SK-N-SH (cell line): ENCODE measurements at regions not wholly inside any gene's neighbourhood (a gene's known extent, or its start where the extent isn't known, plus 50 kb on each side); places are given as distances from the start of the nearest gene placed in this dataset.
A peak's percentile ranks its signal among the peaks of the same experiment; 100 is the strongest.

ENCODE experiments used
- CTCF ChIA-PET: fragments of 300-600, 350-600 bp; formaldehyde crosslinking; extraction: SDS; loops from one replicate; lab custom pipeline; 2021; lab: Yijun Ruan, JAX
- POLR2A ChIA-PET: fragments of 350-600 bp; sonication (Branson Sonifier 250); formaldehyde crosslinking; extraction: SDS; loops from one replicate; lab custom pipeline; 2020; ENCODE audit warnings: antibody characterized with exemption, inconsistent platforms; lab: Yijun Ruan, JAX
- DNase-seq: peaks from one replicate; pipeline ENCODE4 v3.0.0; 2012
- H2AFZ ChIP-seq: fragments of 200-600 bp; sonication (generic); 2 replicates; pipeline ENCODE4 v1.8.1; 2016; ENCODE audit warnings: antibody characterized with exemption, mild to moderate bottlenecking, low read depth
- H3F3A ChIP-seq: fragments of 200-600 bp; sonication (generic); replicated peaks from 2 replicates; pipeline ENCODE3; 2016; ENCODE audit warnings: antibody characterized with exemption, mild to moderate bottlenecking; ENCODE audit not compliant: insufficient read depth
- H3K27ac ChIP-seq, 2 experiments: fragments of 200-500 bp in 1 of 2; fragments of 200-600 bp in 1 of 2; sonication (Bioruptor generic) in 1 of 2; sonication (generic), shearing (Covaris generic) in 1 of 2; 2 replicates each; pipeline versions ENCODE4 v1.5.1 to v1.6.1; 2014 to 2016; ENCODE audit warnings: low read depth in 2 of 2, inconsistent platforms in 1 of 2, low read length in 1 of 2, mild to moderate bottlenecking in 1 of 2, mixed read lengths in 1 of 2
- H3K27me3 ChIP-seq: fragments of 200-600 bp; sonication (generic), shearing (Covaris generic); 2 replicates; pipeline ENCODE4 v1.6.1; 2016; ENCODE audit warnings: mixed run types; ENCODE audit not compliant: insufficient read depth
- H3K36me3 ChIP-seq, 2 experiments: fragments of 200-500 bp in 1 of 2; fragments of 200-600 bp in 1 of 2; sonication (Bioruptor generic) in 1 of 2; sonication (generic) in 1 of 2; replicated peaks in 1 of 2; 2 replicates each; pipeline versions ENCODE3 to v1.5.1; 2014 to 2016; ENCODE audit warnings: low read length in 1 of 2, mild to moderate bottlenecking in 1 of 2; ENCODE audit not compliant: insufficient read depth in 2 of 2, control insufficient read depth in 1 of 2
- H3K4me1 ChIP-seq, 2 experiments: fragments of 200-500 bp in 1 of 2; fragments of 200-600 bp in 1 of 2; sonication (Bioruptor generic) in 1 of 2; sonication (generic), shearing (Covaris generic) in 1 of 2; 2 replicates each; pipeline versions ENCODE4 v1.5.1 to v1.6.1; 2014 to 2016; ENCODE audit warnings: low read depth in 1 of 2, low read length in 1 of 2, mixed run types in 1 of 2; ENCODE audit not compliant: insufficient read depth in 2 of 2, control insufficient read depth in 1 of 2
- H3K4me2 ChIP-seq: fragments of 200-600 bp; sonication (generic), shearing (Covaris generic); 2 replicates; pipeline ENCODE4 v1.6.1; 2017; ENCODE audit warnings: mixed run types
- H3K4me3 ChIP-seq, 2 experiments: fragments of 200-500 bp in 1 of 2; fragments of 200-600 bp in 1 of 2; sonication (Bioruptor generic) in 1 of 2; sonication (generic), shearing (Covaris generic) in 1 of 2; 2 replicates each; pipeline versions ENCODE4 v1.5.1 to v1.8.1; 2014 to 2016; ENCODE audit warnings: low read depth in 2 of 2, inconsistent platforms in 1 of 2, low read length in 1 of 2, mild to moderate bottlenecking in 1 of 2, mixed read lengths in 1 of 2, moderate library complexity in 1 of 2
- H3K79me2 ChIP-seq: fragments of 200-600 bp; sonication (generic); 2 replicates; pipeline ENCODE4 v1.8.1; 2017; ENCODE audit warnings: mild to moderate bottlenecking; ENCODE audit not compliant: insufficient read depth
- H3K9ac ChIP-seq: fragments of 200-600 bp; sonication (generic); 2 replicates; pipeline ENCODE4 v1.6.1; 2017; ENCODE audit warnings: mixed run types
- H3K9me2 ChIP-seq: fragments of 200-600 bp; sonication (generic); 2 replicates; pipeline ENCODE4 v1.6.1; 2017; ENCODE audit warnings: mixed run types
- H3K9me3 ChIP-seq: fragments of 200-600 bp; sonication (generic); 2 replicates; pipeline ENCODE4 v1.6.1; 2017; ENCODE audit warnings: mixed run types, mild to moderate bottlenecking, moderate library complexity
- H4K20me1 ChIP-seq: fragments of 200-600 bp; sonication (generic); 2 replicates; pipeline ENCODE4 v1.6.1; 2017; ENCODE audit warnings: mild to moderate bottlenecking, mixed run types; ENCODE audit not compliant: insufficient read depth
- CHD2 ChIP-seq: fragments of 150-350 bp; IDR thresholded peaks from 2 replicates; pipeline ENCODE4 v1.6.1; 2018; ENCODE audit warnings: low read length; ENCODE audit not compliant: partially characterized antibody
- EP300 ChIP-seq, 2 experiments: IDR thresholded peaks; 2 replicates each; pipeline versions ENCODE4 v1.4.0 to v1.6.1; 2012; ENCODE audit warnings: borderline replicate concordance in 1 of 2, low read depth in 1 of 2, low read length in 1 of 2
- EZH2phosphoT487 ChIP-seq: fragments of 200-600 bp; sonication (generic); IDR thresholded peaks from 2 replicates; pipeline ENCODE4 v1.6.1; 2017; ENCODE audit warnings: low read depth, mixed run types, mild to moderate bottlenecking, antibody characterized with exemption, moderate library complexity, borderline replicate concordance
- FOSL2 ChIP-seq: IDR thresholded peaks from 2 replicates; pipeline ENCODE4 v1.4.0; 2012; ENCODE audit warnings: low read depth, mild to moderate bottlenecking, moderate library complexity, borderline replicate concordance
- FOXM1 ChIP-seq: IDR thresholded peaks from 2 replicates; pipeline ENCODE4 v1.4.0; 2012; ENCODE audit warnings: low read depth, mild to moderate bottlenecking
- GATA2 ChIP-seq: sonication (generic); formaldehyde crosslinking; IDR thresholded peaks from 2 replicates; pipeline ENCODE4 v1.5.0; 2020; ENCODE audit warnings: mild to moderate bottlenecking, missing genetic modification reagents
- IRF3 ChIP-seq: fragments of 150-350 bp; IDR thresholded peaks from 2 replicates; pipeline ENCODE4 v1.6.1; 2016; ENCODE audit warnings: mild to moderate bottlenecking, low read depth, low read length
- JUND ChIP-seq: IDR thresholded peaks from 2 replicates; pipeline ENCODE4 v1.4.0; 2012
- MEF2A ChIP-seq: IDR thresholded peaks from 2 replicates; pipeline ENCODE4 v1.4.0; 2012; ENCODE audit warnings: low read depth, borderline replicate concordance
- NFIC ChIP-seq: IDR thresholded peaks from 2 replicates; pipeline ENCODE4 v1.4.0; 2012; ENCODE audit warnings: borderline replicate concordance
- NRF1 ChIP-seq: IDR thresholded peaks from 2 replicates; pipeline ENCODE4 v1.6.1; 2012; ENCODE audit warnings: low read depth, mild to moderate bottlenecking, low read length
- RAD21 ChIP-seq: IDR thresholded peaks from 2 replicates; pipeline ENCODE4 v1.6.1; 2012; ENCODE audit warnings: mild to moderate bottlenecking, low read length
- RFX5 ChIP-seq: IDR thresholded peaks from 2 replicates; pipeline ENCODE4 v1.6.1; 2012; ENCODE audit warnings: mild to moderate bottlenecking, improper control_type of control experiment, low read length
- RXRA ChIP-seq: IDR thresholded peaks from 2 replicates; pipeline ENCODE4 v1.4.0; 2012; ENCODE audit warnings: low read depth, mild to moderate bottlenecking, borderline replicate concordance
- SMC3 ChIP-seq: IDR thresholded peaks from 2 replicates; pipeline ENCODE4 v1.6.1; 2012; ENCODE audit warnings: low read depth, low read length, improper control_type of control experiment
- TAF1 ChIP-seq: IDR thresholded peaks from 2 replicates; pipeline ENCODE4 v1.6.1; 2012; ENCODE audit warnings: low read depth, mild to moderate bottlenecking, low read length, moderate library complexity, borderline replicate concordance
- USF1 ChIP-seq: IDR thresholded peaks from 2 replicates; pipeline ENCODE4 v1.4.0; 2012; ENCODE audit warnings: low read depth, borderline replicate concordance
- YY1 ChIP-seq: IDR thresholded peaks from 2 replicates; pipeline ENCODE4 v1.4.0; 2012; ENCODE audit warnings: low read depth, mild to moderate bottlenecking
- ZBTB33 ChIP-seq: IDR thresholded peaks from 2 replicates; pipeline ENCODE4 v1.4.0; 2012; ENCODE audit warnings: low read depth, borderline replicate concordance
- WGBS: methylation state at CpG from one replicate; pipeline ENCODE4 v1.1.6; 2017; ENCODE audit warnings: low lambda C conversion rate; 5-methylcytosine and 5-hydroxymethylcytosine counted together
- TF ChIP-seq, protein P1 (sequence below): IDR thresholded peaks from 2 replicates; pipeline ENCODE4 v1.4.0; 2012; ENCODE audit warnings: low read depth
- TF ChIP-seq, protein P2 (sequence below): IDR thresholded peaks from 2 replicates; pipeline ENCODE4 v1.6.1; 2012; ENCODE audit warnings: mild to moderate bottlenecking, low read depth, low read length, moderate library complexity
- TF ChIP-seq, protein P3 (sequence below): IDR thresholded peaks from 2 replicates; pipeline ENCODE4; 2012

- ChIA-PET CTCF (interaction anchor here (0.5 to 3.3 kb wide), 47 partner anchors 9 to 837 kb away, joined by 3 to 21 read pairs (median 4); partner anchors contain the start of gene CMYA5), POLR2A (no interaction called here)
- Histone ChIP-seq H3F3A (no peaks in the 10 kb centered on the region), H3K4me3 (peak overlapping the region in 1 of 2 experiments; percentile 19; a peak in 1 of 4 replicates), H3K4me1 (no peaks in the 10 kb centered on the region; a peak in 1 of 4 replicates), H3K27me3 (no peaks in the 10 kb centered on the region; the same call in 1 of the 2 replicates), H3K36me3 (no peaks in the 10 kb centered on the region), H3K9me2 (no peaks in the 10 kb centered on the region), H2AFZ (no peak overlapping the region), H3K79me2 (no peaks in the 10 kb centered on the region), H3K9ac (no peak overlapping the region), H3K9me3 (no peaks in the 10 kb centered on the region), H3K27ac (no peak overlapping the region), H4K20me1 (no peaks in the 10 kb centered on the region), H3K4me2 (no peak overlapping the region)
- WGBS: 35% methylated on average over 9 of the region's 9 CpGs
- peak; percentile 47 for DNase-seq
- no peak for TF ChIP-seq USF1
- TF ChIP-seq FOSL2: no peak
- TF ChIP-seq GATA2: no peak
- TF ChIP-seq RXRA: no peak
- peak; percentile 81 for TF ChIP-seq SMC3
- no peak for TF ChIP-seq IRF3
- TF ChIP-seq ZBTB33: no peak
- no peak for TF ChIP-seq FOXM1
- TF ChIP-seq YY1: no peak
- TF ChIP-seq MEF2A: no peak
- no peak for TF ChIP-seq NFIC
- TF ChIP-seq, protein P1, sequence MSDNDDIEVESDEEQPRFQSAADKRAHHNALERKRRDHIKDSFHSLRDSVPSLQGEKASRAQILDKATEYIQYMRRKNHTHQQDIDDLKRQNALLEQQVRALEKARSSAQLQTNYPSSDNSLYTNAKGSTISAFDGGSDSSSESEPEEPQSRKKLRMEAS: no peak
- no peak for TF ChIP-seq EZH2phosphoT487
- no peak for TF ChIP-seq JUND
- no peak for TF ChIP-seq TAF1
- TF ChIP-seq, protein P2, sequence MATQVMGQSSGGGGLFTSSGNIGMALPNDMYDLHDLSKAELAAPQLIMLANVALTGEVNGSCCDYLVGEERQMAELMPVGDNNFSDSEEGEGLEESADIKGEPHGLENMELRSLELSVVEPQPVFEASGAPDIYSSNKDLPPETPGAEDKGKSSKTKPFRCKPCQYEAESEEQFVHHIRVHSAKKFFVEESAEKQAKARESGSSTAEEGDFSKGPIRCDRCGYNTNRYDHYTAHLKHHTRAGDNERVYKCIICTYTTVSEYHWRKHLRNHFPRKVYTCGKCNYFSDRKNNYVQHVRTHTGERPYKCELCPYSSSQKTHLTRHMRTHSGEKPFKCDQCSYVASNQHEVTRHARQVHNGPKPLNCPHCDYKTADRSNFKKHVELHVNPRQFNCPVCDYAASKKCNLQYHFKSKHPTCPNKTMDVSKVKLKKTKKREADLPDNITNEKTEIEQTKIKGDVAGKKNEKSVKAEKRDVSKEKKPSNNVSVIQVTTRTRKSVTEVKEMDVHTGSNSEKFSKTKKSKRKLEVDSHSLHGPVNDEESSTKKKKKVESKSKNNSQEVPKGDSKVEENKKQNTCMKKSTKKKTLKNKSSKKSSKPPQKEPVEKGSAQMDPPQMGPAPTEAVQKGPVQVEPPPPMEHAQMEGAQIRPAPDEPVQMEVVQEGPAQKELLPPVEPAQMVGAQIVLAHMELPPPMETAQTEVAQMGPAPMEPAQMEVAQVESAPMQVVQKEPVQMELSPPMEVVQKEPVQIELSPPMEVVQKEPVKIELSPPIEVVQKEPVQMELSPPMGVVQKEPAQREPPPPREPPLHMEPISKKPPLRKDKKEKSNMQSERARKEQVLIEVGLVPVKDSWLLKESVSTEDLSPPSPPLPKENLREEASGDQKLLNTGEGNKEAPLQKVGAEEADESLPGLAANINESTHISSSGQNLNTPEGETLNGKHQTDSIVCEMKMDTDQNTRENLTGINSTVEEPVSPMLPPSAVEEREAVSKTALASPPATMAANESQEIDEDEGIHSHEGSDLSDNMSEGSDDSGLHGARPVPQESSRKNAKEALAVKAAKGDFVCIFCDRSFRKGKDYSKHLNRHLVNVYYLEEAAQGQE: no peak
- peak; percentile 87 for TF ChIP-seq RAD21
- TF ChIP-seq EP300 (IDR thresholded peaks at IDR 0.05; ENCODE audit: borderline replicate concordance in 1 of 2, low read depth in 1 of 2, low read length in 1 of 2): no peak
- no peak for TF ChIP-seq CHD2
- no peak for TF ChIP-seq NRF1
- TF ChIP-seq, protein P3, sequence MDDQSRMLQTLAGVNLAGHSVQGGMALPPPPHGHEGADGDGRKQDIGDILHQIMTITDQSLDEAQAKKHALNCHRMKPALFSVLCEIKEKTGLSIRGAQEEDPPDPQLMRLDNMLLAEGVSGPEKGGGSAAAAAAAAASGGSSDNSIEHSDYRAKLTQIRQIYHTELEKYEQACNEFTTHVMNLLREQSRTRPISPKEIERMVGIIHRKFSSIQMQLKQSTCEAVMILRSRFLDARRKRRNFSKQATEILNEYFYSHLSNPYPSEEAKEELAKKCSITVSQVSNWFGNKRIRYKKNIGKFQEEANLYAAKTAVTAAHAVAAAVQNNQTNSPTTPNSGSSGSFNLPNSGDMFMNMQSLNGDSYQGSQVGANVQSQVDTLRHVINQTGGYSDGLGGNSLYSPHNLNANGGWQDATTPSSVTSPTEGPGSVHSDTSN: no peak
- no peak for TF ChIP-seq RFX5
These were observed 133.2 kb downstream of the MTX3 start for GRCh38 chr5:79857714-79858409.
